ENCODE measurements at regions not wholly inside any gene's neighbourhood (a gene's known extent, or its start where the extent isn't known, plus 50 kb on each side); places are given as distances from the start of the nearest gene placed in this dataset.

DNA sequence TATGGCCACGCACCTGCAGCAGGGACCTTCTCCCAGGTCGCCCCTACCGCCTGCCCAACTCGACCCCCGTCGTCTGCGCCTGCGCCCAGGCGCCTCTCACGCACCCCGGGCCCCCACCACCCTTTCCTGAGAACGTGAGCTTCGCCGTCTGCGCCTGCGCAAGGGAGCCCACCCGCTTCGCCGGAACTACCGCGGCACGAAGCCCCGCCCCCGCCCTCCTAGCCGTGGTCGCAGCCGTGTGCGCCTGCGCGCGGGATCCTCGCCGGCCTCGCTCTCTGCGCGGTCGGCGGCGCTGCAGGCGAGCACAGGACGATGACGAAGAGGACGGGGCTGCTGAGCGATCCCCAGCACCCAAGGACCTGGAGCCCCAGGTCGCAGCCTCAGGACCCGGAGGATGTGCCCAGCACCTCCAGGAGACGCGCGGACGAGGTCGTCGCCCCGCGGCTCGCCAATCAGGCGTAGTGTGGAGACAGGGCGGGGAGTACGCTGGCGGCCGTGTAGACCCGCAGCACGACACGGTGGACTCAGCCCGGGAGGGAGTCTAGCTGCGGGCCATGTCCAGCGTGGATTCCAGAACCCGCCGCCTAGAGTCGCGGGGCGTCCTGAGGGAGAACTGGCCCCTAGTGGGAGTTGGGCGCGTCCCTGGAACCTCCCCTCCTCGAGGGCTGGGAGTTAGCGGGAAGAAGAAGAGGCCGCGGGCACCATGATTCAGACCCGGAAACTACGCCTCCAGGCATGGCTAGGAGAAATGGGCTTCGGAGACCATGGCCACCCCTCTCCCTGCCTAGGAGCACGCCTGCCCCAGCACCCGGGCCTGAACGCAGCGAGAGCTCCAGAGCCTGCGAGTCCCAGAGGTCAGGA, 1120.8 kb upstream of the TMEM132C start:
- intact Hi-C loops (cut with DNase I) = no loop called here
- Histone ChIP-seq H3K4me1 (replicated peaks) (no peaks in the 10 kb centered on the region), H3K27me3 (replicated peaks; ENCODE audit: insufficient read depth) (no peaks in the 10 kb centered on the region), H3K36me3 (no peaks in the 10 kb centered on the region), H3K4me3 (peak overlapping the region; percentile 36 to 37), H3K27ac (no peak overlapping the region), H3K9me3 (no peaks in the 10 kb centered on the region)
- TF ChIP-seq POLR2AphosphoS5 (IDR thresholded peaks at IDR 0.05) (no peak), POLR2A (IDR thresholded peaks at IDR 0.05) (no peak)
- TF ChIP-seq, protein P1, sequence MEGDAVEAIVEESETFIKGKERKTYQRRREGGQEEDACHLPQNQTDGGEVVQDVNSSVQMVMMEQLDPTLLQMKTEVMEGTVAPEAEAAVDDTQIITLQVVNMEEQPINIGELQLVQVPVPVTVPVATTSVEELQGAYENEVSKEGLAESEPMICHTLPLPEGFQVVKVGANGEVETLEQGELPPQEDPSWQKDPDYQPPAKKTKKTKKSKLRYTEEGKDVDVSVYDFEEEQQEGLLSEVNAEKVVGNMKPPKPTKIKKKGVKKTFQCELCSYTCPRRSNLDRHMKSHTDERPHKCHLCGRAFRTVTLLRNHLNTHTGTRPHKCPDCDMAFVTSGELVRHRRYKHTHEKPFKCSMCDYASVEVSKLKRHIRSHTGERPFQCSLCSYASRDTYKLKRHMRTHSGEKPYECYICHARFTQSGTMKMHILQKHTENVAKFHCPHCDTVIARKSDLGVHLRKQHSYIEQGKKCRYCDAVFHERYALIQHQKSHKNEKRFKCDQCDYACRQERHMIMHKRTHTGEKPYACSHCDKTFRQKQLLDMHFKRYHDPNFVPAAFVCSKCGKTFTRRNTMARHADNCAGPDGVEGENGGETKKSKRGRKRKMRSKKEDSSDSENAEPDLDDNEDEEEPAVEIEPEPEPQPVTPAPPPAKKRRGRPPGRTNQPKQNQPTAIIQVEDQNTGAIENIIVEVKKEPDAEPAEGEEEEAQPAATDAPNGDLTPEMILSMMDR (IDR thresholded peaks at IDR 0.05) = no peak
- whole genome bisulfite sequencing = 35% methylated on average over 59 of the region's 85 CpGs
- DNase-seq (ENCODE audit: low spot score) = peak; percentile 13

DNA sequence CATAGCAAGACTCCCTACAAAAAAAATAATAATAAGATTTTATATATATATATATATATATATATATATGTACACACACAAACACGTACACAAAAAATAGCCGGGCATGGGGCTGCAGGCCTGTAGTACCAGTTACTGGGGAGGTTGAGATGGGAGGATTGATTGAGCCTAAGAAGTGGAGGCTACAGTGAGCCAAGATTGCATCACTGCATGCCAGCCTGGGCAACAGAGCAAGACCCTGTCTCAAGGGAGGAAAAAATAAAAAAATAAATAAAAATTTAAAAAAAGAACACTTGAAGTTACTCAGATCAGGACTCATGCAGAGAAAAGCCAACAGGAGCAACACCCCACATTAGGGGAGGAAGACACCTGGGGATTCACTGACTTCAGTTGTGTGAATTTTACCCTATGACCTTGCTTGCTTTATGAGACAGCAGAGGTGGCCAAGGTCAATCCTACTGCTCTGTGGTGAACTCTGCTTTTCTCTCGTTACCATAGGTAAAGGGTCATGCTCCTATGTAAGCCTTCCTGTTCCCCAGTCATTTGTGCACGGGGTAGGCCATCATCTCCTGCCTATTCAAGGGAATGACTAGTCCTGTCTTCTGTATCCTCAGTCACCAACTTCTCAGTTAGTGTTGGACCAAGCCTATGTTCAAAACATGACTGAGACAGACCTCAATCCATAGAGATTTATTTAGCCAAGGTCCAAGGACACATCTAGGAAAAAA, 1119.8 kb upstream of the TMEM132C start:
- DNase-seq (ENCODE audit: low spot score) = no peak
- H3K9me3 ChIP-seq = no peaks in the 10 kb centered on the region
- 92% methylated on average over 4 of the region's 4 CpGs for WGBS

GRCh38 chr12:127147724-127148123, 1119.2 kb upstream of the TMEM132C start:
- H3K4me1 ChIP-seq (replicated peaks) = no peaks in the 10 kb centered on the region
- intact Hi-C loops (cut with DNase I) = no loop called here
- no peak overlapping the region for H3K27ac ChIP-seq
- 80% methylated on average over 4 of the region's 4 CpGs for WGBS
- H3K36me3 ChIP-seq = no peaks in the 10 kb centered on the region
- H3K9me3 ChIP-seq = no peaks in the 10 kb centered on the region
- DNase-seq (ENCODE audit: low spot score) = no peak
- no peaks in the 10 kb centered on the region for H3K27me3 ChIP-seq (replicated peaks; ENCODE audit: insufficient read depth)
- TF ChIP-seq POLR2A (IDR thresholded peaks at IDR 0.05) (no peak), POLR2AphosphoS5 (IDR thresholded peaks at IDR 0.05) (no peak)
- TF ChIP-seq, protein P1 (IDR thresholded peaks at IDR 0.05) = no peak
- H3K4me3 ChIP-seq = no peak overlapping the region

More for the DNA sequence above, 1119.8 kb upstream of the TMEM132C start:
- Histone ChIP-seq H3K4me1 (replicated peaks) (no peaks in the 10 kb centered on the region), H3K27ac (no peak overlapping the region), H3K36me3 (no peaks in the 10 kb centered on the region), H3K4me3 (no peak overlapping the region), H3K27me3 (replicated peaks; ENCODE audit: insufficient read depth) (no peaks in the 10 kb centered on the region)
- intact Hi-C loops (cut with DNase I) = no loop called here
- TF ChIP-seq POLR2A (IDR thresholded peaks at IDR 0.05) (no peak), POLR2AphosphoS5 (IDR thresholded peaks at IDR 0.05) (no peak)
- TF ChIP-seq, protein P1 (IDR thresholded peaks at IDR 0.05) = no peak

- WGBS = 97% methylated on average over 1 of the region's 1 CpG
- Histone ChIP-seq H3K27me3 (replicated peaks; ENCODE audit: insufficient read depth) (no peaks in the 10 kb centered on the region), H3K27ac (no peak overlapping the region), H3K4me3 (no peak overlapping the region), H3K9me3 (no peaks in the 10 kb centered on the region), H3K4me1 (replicated peaks) (no peaks in the 10 kb centered on the region), H3K36me3 (no peaks in the 10 kb centered on the region)
- intact Hi-C loops (cut with DNase I) = no loop called here
- TF ChIP-seq, protein P1 (IDR thresholded peaks at IDR 0.05) = no peak
- no peak for TF ChIP-seq POLR2A (IDR thresholded peaks at IDR 0.05)
- TF ChIP-seq POLR2AphosphoS5 (IDR thresholded peaks at IDR 0.05) = no peak
- no peak for DNase-seq (ENCODE audit: low spot score)
These were observed 1118.7 kb upstream of the TMEM132C start for GRCh38 chr12:127148318-127148717.

Data from prostate gland (tissue), 2 donors.